Right lobe of liver (tissue), 4 donors: ENCODE measurements at regions not wholly inside any gene's neighbourhood (a gene's known extent, or its start where the extent isn't known, plus 50 kb on each side); places are given as distances from the start of the nearest gene placed in this dataset.

Experiments used
- POLR2A ChIP-seq: fragments of 450-650 bp; IDR thresholded peaks from one replicate; pipeline ENCODE4 v1.6.1; 2017; ENCODE audit warnings: antibody characterized with exemption, mild to moderate bottlenecking
- TF ChIP-seq, protein P1 (sequence below), 4 donors: fragments of 200-600 bp in 3 of 4; fragments of 450-650 bp in 1 of 4; IDR thresholded peaks; one replicate each; pipeline versions ENCODE4 v1.5.1 to v1.8.0; 2016 to 2022; ENCODE audit warnings: antibody characterized with exemption in 4 of 4, mild to moderate bottlenecking in 2 of 4
- donor health status: DM: no; HTN: no; CAD: no.
- donor health status: DM: no; HTN: no; CAD: no.
- donor health status: DM: no; HTN: yes; CAD: no.

DNA sequence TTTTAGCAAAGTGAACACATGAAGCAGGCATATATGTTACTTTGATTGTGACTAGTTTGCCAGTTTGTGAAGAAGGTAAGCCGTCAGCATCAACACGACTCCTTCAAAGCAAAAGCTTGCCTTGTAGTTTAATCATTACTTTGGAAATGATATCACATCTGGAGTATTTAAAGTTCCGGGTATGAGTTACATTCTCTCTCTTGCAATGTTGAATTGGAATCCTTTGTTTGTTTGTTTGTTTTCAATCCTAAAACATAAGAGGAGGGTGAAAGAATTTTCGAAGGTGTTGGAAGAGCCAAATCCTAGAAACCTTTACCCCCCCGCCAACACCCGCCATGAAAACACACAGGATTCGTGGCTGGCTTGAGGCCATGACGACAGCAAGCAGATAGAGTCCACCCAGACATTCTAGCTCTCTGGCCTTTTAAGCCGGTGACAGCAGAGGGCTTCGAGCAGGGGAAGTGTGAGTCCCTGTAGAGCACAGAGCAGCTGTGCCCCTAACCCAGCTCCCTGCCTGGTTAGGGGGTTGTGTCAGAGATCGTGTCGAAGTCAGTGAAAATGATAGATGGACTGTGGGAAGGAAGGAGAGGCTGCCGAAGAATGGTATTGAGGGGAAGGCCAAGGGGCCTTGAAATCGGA lies 103.8 kb upstream of the SMIM21 start:
- TF ChIP-seq, protein P1, sequence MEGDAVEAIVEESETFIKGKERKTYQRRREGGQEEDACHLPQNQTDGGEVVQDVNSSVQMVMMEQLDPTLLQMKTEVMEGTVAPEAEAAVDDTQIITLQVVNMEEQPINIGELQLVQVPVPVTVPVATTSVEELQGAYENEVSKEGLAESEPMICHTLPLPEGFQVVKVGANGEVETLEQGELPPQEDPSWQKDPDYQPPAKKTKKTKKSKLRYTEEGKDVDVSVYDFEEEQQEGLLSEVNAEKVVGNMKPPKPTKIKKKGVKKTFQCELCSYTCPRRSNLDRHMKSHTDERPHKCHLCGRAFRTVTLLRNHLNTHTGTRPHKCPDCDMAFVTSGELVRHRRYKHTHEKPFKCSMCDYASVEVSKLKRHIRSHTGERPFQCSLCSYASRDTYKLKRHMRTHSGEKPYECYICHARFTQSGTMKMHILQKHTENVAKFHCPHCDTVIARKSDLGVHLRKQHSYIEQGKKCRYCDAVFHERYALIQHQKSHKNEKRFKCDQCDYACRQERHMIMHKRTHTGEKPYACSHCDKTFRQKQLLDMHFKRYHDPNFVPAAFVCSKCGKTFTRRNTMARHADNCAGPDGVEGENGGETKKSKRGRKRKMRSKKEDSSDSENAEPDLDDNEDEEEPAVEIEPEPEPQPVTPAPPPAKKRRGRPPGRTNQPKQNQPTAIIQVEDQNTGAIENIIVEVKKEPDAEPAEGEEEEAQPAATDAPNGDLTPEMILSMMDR (IDR thresholded peaks at IDR 0.05), result no peak
- no peak for TF ChIP-seq POLR2A
